A673 (cell line): ENCODE measurements at regions not wholly inside any gene's neighbourhood (a gene's known extent, or its start where the extent isn't known, plus 50 kb on each side); places are given as distances from the start of the nearest gene placed in this dataset.

Experiments
- CTCF ChIP-seq: fragments of 300-800, 200-600 bp; sonication (generic); conservative IDR thresholded peaks from 2 replicates; pipeline ENCODE4 v1.5.1; 2017; ENCODE audit warnings: low read depth, mild to moderate bottlenecking, antibody characterized with exemption, low read length, moderate library complexity, mixed read lengths
- EZH2 ChIP-seq: fragments of 200-600 bp; sonication (generic); IDR thresholded peaks from 2 replicates; pipeline ENCODE4 v1.6.1; 2017; ENCODE audit warnings: borderline replicate concordance, low read depth, mild to moderate bottlenecking, mixed read lengths, antibody characterized with exemption, low read length; ENCODE audit not compliant: poor library complexity, severe bottlenecking

GRCh38 chr6:113402544-113402943 lies 454.6 kb upstream of the MARCKS start:
- TF ChIP-seq CTCF, result no peak
- no peak for TF ChIP-seq EZH2
